GM12873 (cell line): ENCODE measurements at regions not wholly inside any gene's neighbourhood (a gene's known extent, or its start where the extent isn't known, plus 50 kb on each side); places are given as distances from the start of the nearest gene placed in this dataset.

ENCODE experiments used
- CTCF ChIP-seq: IDR thresholded peaks from 2 replicates; pipeline ENCODE4 v1.5.1; 2012; ENCODE audit warnings: low read depth, mild to moderate bottlenecking, moderate library complexity, low read length, control low read depth; ENCODE audit not compliant: insufficient read depth; ENCODE audit errors: missing control alignments

DNA sequence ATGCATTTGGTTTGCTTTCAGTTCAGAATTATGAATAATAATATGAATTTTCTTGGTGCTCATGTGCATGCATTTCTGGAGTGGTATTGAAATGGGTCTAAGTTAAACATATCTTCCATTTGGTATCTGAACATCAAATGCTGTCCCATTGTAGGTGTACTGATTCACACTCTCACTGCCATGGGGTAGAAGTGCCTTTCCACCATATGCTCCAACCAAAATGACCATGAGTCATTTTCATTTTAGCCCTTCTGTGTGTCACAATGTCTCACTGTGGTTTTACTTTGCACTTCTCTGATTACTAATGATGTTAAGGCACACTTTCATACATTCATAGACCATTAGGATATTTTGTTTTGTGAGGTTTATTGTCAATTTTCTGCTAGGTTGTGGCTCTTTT lies 211.9 kb downstream of the HAO1 start:
- no peak for TF ChIP-seq CTCF

DNA sequence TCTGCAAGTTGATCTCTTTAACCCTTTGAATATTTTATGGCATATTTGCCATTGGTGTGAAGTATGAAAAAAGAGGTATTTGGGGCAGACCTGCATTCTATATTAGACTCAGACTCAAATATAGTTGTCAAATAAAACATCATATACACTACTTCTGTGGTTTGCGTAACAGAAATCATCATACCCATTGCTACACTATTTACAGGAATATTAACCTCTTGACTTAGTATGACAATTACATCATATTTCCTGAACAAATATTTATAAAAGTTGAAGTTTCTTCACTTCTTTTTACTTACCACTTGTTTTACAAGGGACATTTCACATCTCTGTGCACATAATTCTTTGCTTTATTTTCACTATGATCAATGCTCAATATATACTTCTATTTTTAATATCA lies 206.0 kb downstream of the HAO1 start:
- no peak for TF ChIP-seq CTCF

DNA sequence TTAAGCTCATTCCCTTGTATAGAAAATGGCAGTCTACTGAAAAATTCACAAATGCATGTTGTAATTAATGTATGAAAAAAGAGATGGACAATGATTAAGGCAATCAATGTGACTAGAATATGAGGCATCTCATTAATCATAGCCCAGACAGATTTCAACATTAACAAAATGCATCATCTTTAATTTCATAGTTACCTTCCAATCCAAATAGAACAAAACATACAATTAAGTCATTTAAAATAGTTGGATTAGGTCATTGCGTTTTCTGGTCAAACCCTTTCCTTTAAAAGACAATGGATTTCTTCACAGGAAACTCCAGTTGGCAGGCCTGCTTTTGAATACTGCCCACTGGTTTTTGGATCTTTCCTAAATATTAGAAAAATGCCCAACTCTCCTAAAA lies 203.9 kb downstream of the HAO1 start:
- no peak for TF ChIP-seq CTCF

DNA sequence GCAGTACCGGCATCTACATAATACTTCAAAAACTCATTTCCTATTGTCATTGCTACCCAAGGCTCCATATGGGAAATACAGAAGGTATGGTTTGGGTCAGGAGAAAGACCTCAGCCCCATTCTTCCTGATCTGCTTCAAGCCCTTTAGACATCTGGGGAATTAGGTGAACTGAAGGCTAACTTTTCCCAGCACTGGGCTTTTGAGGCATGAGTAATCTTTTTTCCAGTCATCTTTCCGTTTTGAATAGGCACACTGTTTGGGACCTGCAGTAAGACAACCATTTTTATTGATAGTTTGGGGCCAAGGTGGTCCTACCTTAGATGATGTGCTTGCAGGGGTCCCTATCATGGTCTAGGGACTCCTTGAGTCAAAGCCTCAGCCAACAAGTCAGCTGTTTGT lies 198.4 kb downstream of the HAO1 start:
- no peak for TF ChIP-seq CTCF

GRCh38 chr20:7742479-7742878 lies 197.8 kb downstream of the HAO1 start:
- no peak for TF ChIP-seq CTCF

- no peak for TF ChIP-seq CTCF
Measured at GRCh38 chr20:7744411-7744810, 195.8 kb downstream of the HAO1 start.

- TF ChIP-seq CTCF: no peak
Measured at GRCh38 chr20:7748624-7749023, 191.6 kb downstream of the HAO1 start.

- TF ChIP-seq CTCF: no peak
Measured at GRCh38 chr20:7754102-7754501, 186.2 kb downstream of the HAO1 start.
